ENCODE measurements at regions not wholly inside any gene's neighbourhood (a gene's known extent, or its start where the extent isn't known, plus 50 kb on each side); places are given as distances from the start of the nearest gene placed in this dataset.

GRCh38 chr3:106332884-106333283 is 464.1 kb upstream of the CBLB start:
- Histone ChIP-seq H3K9ac (ENCODE audit: low read depth, low read length) (no peak overlapping the region), H3K4me1 (ENCODE audit: insufficient read depth, low read length) (no peaks in the 10 kb centered on the region), H3K36me3 (ENCODE audit: insufficient read depth, low read length) (no peaks in the 10 kb centered on the region), H3K9me3 (ENCODE audit: control insufficient read depth, insufficient read depth, low read length) (no peaks in the 10 kb centered on the region)

- no peak overlapping the region for H3K9ac ChIP-seq (ENCODE audit: low read depth, low read length)
- no peaks in the 10 kb centered on the region for H3K9me3 ChIP-seq (ENCODE audit: control insufficient read depth, insufficient read depth, low read length)
- H3K36me3 ChIP-seq (ENCODE audit: insufficient read depth, low read length), result no peaks in the 10 kb centered on the region
- H3K4me1 ChIP-seq (ENCODE audit: insufficient read depth, low read length), result no peaks in the 10 kb centered on the region
These were observed 465.3 kb upstream of the CBLB start for GRCh38 chr3:106333911-106334618.

GRCh38 chr3:106336619-106337018 is 467.8 kb upstream of the CBLB start:
- H3K4me1 ChIP-seq (ENCODE audit: insufficient read depth, low read length), result no peaks in the 10 kb centered on the region
- no peak overlapping the region for H3K9ac ChIP-seq (ENCODE audit: low read depth, low read length)
- no peaks in the 10 kb centered on the region for H3K9me3 ChIP-seq (ENCODE audit: control insufficient read depth, insufficient read depth, low read length)
- H3K36me3 ChIP-seq (ENCODE audit: insufficient read depth, low read length), result no peaks in the 10 kb centered on the region

DNA sequence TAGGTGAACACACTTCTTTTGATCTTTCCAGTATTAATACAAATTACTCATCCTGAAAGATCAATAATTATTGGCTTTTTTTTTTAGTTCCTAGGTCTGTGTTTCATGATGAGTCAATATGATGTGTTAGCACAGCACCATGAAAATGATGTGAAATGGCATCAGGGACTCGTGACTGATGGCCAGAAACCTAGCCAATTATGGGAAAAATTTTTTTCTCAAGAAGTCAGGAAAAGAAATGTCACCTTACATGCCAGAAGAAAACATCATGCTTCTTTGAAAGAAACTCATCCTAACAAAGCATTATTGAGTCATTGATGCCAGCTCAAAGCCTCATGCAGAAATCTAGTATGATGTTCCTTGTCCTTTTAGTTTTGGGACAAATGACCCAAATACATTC is 468.3 kb upstream of the CBLB start:
- H3K36me3 ChIP-seq (ENCODE audit: insufficient read depth, low read length), result no peaks in the 10 kb centered on the region
- H3K9me3 ChIP-seq (ENCODE audit: control insufficient read depth, insufficient read depth, low read length), result no peaks in the 10 kb centered on the region
- no peaks in the 10 kb centered on the region for H3K4me1 ChIP-seq (ENCODE audit: insufficient read depth, low read length)
- H3K9ac ChIP-seq (ENCODE audit: low read depth, low read length), result no peak overlapping the region

GRCh38 chr3:106338582-106339214 is 469.9 kb upstream of the CBLB start:
- H3K9me3 ChIP-seq (ENCODE audit: control insufficient read depth, insufficient read depth, low read length), result no peaks in the 10 kb centered on the region
- no peaks in the 10 kb centered on the region for H3K36me3 ChIP-seq (ENCODE audit: insufficient read depth, low read length)
- no peak overlapping the region for H3K9ac ChIP-seq (ENCODE audit: low read depth, low read length)
- no peaks in the 10 kb centered on the region for H3K4me1 ChIP-seq (ENCODE audit: insufficient read depth, low read length)

GRCh38 chr3:106339551-106339950 is 470.7 kb upstream of the CBLB start:
- H3K36me3 ChIP-seq (ENCODE audit: insufficient read depth, low read length), result no peaks in the 10 kb centered on the region
- H3K9ac ChIP-seq (ENCODE audit: low read depth, low read length), result no peak overlapping the region
- H3K9me3 ChIP-seq (ENCODE audit: control insufficient read depth, insufficient read depth, low read length), result no peaks in the 10 kb centered on the region
- no peaks in the 10 kb centered on the region for H3K4me1 ChIP-seq (ENCODE audit: insufficient read depth, low read length)

DNA sequence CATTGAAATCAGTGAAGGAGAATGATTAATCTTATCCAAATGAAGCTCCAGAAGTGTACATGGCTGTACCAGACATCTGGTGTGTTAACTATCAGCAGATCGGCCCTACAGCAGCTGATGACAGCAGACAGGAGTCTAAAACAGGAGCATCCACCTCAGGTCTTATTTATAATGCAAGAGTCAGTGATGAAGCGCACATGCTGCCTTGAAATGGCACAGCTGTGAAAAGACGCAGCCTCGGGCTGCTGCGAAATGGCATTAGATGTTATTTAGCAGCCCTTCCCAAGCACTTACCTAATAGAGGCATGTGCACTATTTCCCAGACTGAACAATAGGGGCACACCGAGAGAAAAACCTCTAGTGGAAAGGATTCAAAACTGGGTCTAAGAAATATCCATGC is 472.3 kb upstream of the CBLB start:
- Histone ChIP-seq H3K36me3 (ENCODE audit: insufficient read depth, low read length) (no peaks in the 10 kb centered on the region), H3K9ac (ENCODE audit: low read depth, low read length) (no peak overlapping the region), H3K4me1 (ENCODE audit: insufficient read depth, low read length) (no peaks in the 10 kb centered on the region), H3K9me3 (ENCODE audit: control insufficient read depth, insufficient read depth, low read length) (no peaks in the 10 kb centered on the region)

GRCh38 chr3:106341586-106342162 is 472.9 kb upstream of the CBLB start:
- Histone ChIP-seq H3K4me1 (ENCODE audit: insufficient read depth, low read length) (no peaks in the 10 kb centered on the region), H3K36me3 (ENCODE audit: insufficient read depth, low read length) (no peaks in the 10 kb centered on the region), H3K9ac (ENCODE audit: low read depth, low read length) (no peak overlapping the region), H3K9me3 (ENCODE audit: control insufficient read depth, insufficient read depth, low read length) (no peaks in the 10 kb centered on the region)

DNA sequence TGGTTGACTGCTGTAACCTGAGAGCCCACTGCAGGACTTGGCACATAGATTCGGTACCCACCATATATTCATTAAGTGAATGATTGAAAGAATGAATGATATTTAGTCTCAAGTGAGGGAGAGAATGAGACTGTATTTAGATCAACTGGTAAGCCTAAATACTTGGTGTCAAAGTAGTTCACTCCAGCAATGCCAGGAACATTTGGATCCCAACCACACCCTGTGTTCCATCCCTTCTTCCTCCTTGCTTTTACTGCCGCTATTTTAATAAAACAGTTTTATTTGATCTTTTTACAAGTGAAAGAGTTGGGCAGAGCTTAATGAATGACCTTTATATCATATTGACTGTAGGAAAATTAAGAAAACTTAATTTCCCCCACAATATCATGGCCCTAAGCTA is 473.6 kb upstream of the CBLB start:
- no peaks in the 10 kb centered on the region for H3K36me3 ChIP-seq (ENCODE audit: insufficient read depth, low read length)
- no peak overlapping the region for H3K9ac ChIP-seq (ENCODE audit: low read depth, low read length)
- no peaks in the 10 kb centered on the region for H3K4me1 ChIP-seq (ENCODE audit: insufficient read depth, low read length)
- H3K9me3 ChIP-seq (ENCODE audit: control insufficient read depth, insufficient read depth, low read length), result no peaks in the 10 kb centered on the region

DNA sequence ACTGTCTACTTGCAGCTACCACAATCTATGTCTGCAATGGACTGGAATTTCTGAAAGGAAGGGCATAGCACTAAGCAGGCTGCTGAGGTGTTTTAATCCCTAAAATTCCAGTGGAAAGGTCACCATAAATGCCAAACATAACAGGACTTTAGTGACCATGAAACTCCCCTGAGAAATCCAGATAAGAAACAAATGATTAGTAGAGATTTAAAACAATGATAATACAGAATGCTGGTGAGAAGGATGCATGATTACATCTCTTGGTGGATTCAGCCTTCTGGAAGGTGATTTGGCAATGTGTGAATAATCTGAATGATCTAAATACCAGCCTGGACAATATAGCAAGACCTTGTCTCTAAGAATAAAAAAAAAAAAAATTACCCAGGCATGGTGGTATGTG is 475.0 kb upstream of the CBLB start:
- H3K4me1 ChIP-seq (ENCODE audit: insufficient read depth, low read length), result no peaks in the 10 kb centered on the region
- H3K9me3 ChIP-seq (ENCODE audit: control insufficient read depth, insufficient read depth, low read length), result no peaks in the 10 kb centered on the region
- no peaks in the 10 kb centered on the region for H3K36me3 ChIP-seq (ENCODE audit: insufficient read depth, low read length)
- no peak overlapping the region for H3K9ac ChIP-seq (ENCODE audit: low read depth, low read length)

GRCh38 chr3:106345353-106346027 is 476.7 kb upstream of the CBLB start:
- no peaks in the 10 kb centered on the region for H3K9me3 ChIP-seq (ENCODE audit: control insufficient read depth, insufficient read depth, low read length)
- H3K4me1 ChIP-seq (ENCODE audit: insufficient read depth, low read length), result no peaks in the 10 kb centered on the region
- H3K36me3 ChIP-seq (ENCODE audit: insufficient read depth, low read length), result no peaks in the 10 kb centered on the region
- H3K9ac ChIP-seq (ENCODE audit: low read depth, low read length), result no peak overlapping the region

DNA sequence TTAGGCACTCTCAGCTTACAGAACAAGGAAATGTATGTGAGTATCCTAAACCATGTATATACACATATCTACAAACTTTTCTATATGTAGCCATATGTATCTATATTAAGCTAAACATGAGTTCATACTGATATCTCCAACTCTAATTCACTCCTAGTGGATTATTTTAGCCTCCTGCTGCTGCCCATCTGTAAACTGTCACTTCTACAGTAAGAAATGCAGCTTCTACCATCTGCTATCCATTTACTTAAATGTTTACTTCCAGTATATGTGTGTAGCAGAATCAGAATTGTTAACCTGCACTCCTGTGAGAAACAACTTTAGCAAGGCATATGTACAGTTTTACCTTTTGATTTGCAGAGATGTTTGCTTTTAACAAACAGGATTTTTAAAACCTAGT is 478.5 kb upstream of the CBLB start:
- Histone ChIP-seq H3K9ac (ENCODE audit: low read depth, low read length) (no peak overlapping the region), H3K36me3 (ENCODE audit: insufficient read depth, low read length) (no peaks in the 10 kb centered on the region), H3K4me1 (ENCODE audit: insufficient read depth, low read length) (no peaks in the 10 kb centered on the region), H3K9me3 (ENCODE audit: control insufficient read depth, insufficient read depth, low read length) (no peaks in the 10 kb centered on the region)

DNA sequence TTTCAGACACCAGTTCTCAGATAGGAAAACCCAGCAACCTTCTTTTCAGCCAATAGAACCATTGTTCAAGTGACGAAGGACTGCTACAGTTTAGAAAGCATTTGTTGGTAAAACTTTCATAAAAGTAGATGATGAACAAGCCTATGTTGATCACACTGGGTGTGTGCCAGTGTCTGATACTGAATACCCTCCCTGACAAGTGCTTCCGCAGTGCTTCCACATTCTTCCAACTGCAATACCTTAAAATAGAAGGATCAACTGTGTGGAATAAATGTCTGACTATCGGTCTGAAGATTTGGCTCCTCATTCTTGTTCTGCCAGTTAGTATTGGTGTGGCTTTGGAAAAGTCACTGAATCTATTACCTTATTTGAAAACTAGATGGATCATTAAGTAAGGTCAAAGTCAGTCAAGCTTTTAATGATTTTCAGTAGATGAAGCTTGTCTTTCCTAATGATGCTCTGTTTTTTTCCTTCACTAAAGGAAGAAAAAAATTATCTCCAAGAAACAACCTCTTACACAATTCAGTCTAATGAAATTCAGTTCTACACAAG is 479.4 kb upstream of the CBLB start:
- H3K9me3 ChIP-seq (ENCODE audit: control insufficient read depth, insufficient read depth, low read length), result no peaks in the 10 kb centered on the region
- no peaks in the 10 kb centered on the region for H3K4me1 ChIP-seq (ENCODE audit: insufficient read depth, low read length)
- H3K9ac ChIP-seq (ENCODE audit: low read depth, low read length), result no peak overlapping the region
- no peaks in the 10 kb centered on the region for H3K36me3 ChIP-seq (ENCODE audit: insufficient read depth, low read length)

- H3K4me1 ChIP-seq (ENCODE audit: insufficient read depth, low read length), result no peaks in the 10 kb centered on the region
- H3K9ac ChIP-seq (ENCODE audit: low read depth, low read length), result no peak overlapping the region
- H3K9me3 ChIP-seq (ENCODE audit: control insufficient read depth, insufficient read depth, low read length), result no peaks in the 10 kb centered on the region
- no peaks in the 10 kb centered on the region for H3K36me3 ChIP-seq (ENCODE audit: insufficient read depth, low read length)
These were observed 480.5 kb upstream of the CBLB start for GRCh38 chr3:106349191-106349881.

Data from ES-I3 (cell line).